Pancreas (tissue), 10 donors: ENCODE measurements at regions not wholly inside any gene's neighbourhood (a gene's known extent, or its start where the extent isn't known, plus 50 kb on each side); places are given as distances from the start of the nearest gene placed in this dataset.
"Not testable (repeated sequence)": the region's sequence is repeated elsewhere in the genome, so short reads cannot be mapped to it uniquely, and the experiment has no call there.

Experiments
- ATAC-seq, 4 donors: fragments of 200-7000 bp; cut with Tn5 transposase; one replicate each; pipeline versions ENCODE4 v1.8.0 to v1.9.1; 2020; ENCODE audit warnings: mild to moderate bottlenecking in 4 of 4, moderate library complexity in 4 of 4
- DNase-seq, 6 donors: peaks; one replicate each; pipeline ENCODE4 v3.0.0-alpha.2; 2020
- FAIRE-seq: peaks from 2 replicates; lab custom pipeline; 2012; peaks lifted over from hg19 to GRCh38; lab: Jason Lieb, UNC
- H3K27ac ChIP-seq, 4 donors: fragments of 200-600 bp; sonication (generic); 1 replicate in 3 of 4; 2 replicates in 1 of 4; pipeline versions ENCODE4 v1.5.0 to v1.8.0; 2020
- H3K27me3 ChIP-seq, 4 donors: fragments of 200-600 bp; one replicate each; pipeline ENCODE4 v1.8.0; 2021
- H3K36me3 ChIP-seq, 3 donors: fragments of 200-600 bp; sonication (generic) in 1 of 3; one replicate each; pipeline versions ENCODE4 v1.5.0 to v1.8.0; 2020 to 2021
- H3K4me1 ChIP-seq, 3 donors: fragments of 200-600 bp; one replicate each; pipeline ENCODE4 v1.8.0; 2021
- H3K4me3 ChIP-seq, 4 donors: fragments of 200-600 bp; sonication (generic) in 2 of 4; one replicate each; pipeline versions ENCODE4 v1.5.0 to v1.8.0; 2020 to 2021
- H3K9me3 ChIP-seq, 4 donors: fragments of 200-600 bp; one replicate each; pipeline ENCODE4 v1.8.0; 2021
- WGBS, 2 donors: extraction: QIAGEN DNeasy Blood & Tissue Kit; methylation state at CpG; one replicate each; pipeline ENCODE4 v1.1.7; 2013; 5-methylcytosine and 5-hydroxymethylcytosine counted together
- intact Hi-C, 3 donors: fragments of 100-400 bp; cut with DNase I; formaldehyde crosslinking; loops; one replicate each; pipeline versions ENCODE4 v1.11.1 to v1.14.2; 2022
- TF ChIP-seq, protein P1 (sequence below), 4 donors: fragments of 200-600 bp; sonication (generic) in 3 of 4; IDR thresholded peaks; one replicate each; pipeline versions ENCODE4 v1.5.0 to v1.8.0; 2021; ENCODE audit warnings: antibody characterized with exemption in 4 of 4
- donor health status: healthy with polysubstance abuse.
- donor health status: DM: no; HTN: no; CAD: no; lungs with moderate emphysema.
- donor health status: DM: no; HTN: no; CAD: no.
- donor health status: control.
- donor health status: control.
- donor health status: Bipolar disorder and iron deficiency.
- donor health status: DM: yes; HTN: yes; CAD: no.
- donor health status: DM: no; HTN: no; CAD: no.
- donor health status: DM: no; HTN: no; CAD: no.
- donor health status: DM: yes; HTN: yes; CAD: no.

DNA sequence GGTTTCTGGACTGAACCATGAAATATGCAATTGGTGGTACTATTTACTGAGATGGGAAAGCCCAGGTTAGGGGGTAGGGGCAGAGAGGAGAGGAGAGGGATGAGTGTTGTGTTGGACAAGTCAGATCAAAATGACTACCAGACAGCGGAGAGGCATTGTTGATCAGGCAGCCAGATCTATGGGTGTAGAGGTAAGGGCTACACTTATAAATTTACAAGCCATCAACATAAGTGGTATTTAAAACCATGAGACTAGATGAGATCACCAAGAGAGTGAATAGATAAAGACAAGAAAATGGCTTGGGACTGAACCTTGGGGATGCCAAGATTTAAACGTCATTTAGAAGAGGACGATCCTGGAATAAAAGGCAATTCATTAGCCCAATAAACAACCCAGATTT lies 123.4 kb downstream of the NXPE2 start:
- Histone ChIP-seq H3K4me1 (no peaks in the 10 kb centered on the region), H3K9me3 (no peaks in the 10 kb centered on the region), H3K27ac (no peak overlapping the region), H3K36me3 (no peaks in the 10 kb centered on the region), H3K4me3 (no peak overlapping the region), H3K27me3 (no peaks in the 10 kb centered on the region)
- DNase-seq (no peak), FAIRE-seq (no peak), ATAC-seq (no peak)
- TF ChIP-seq, protein P1, sequence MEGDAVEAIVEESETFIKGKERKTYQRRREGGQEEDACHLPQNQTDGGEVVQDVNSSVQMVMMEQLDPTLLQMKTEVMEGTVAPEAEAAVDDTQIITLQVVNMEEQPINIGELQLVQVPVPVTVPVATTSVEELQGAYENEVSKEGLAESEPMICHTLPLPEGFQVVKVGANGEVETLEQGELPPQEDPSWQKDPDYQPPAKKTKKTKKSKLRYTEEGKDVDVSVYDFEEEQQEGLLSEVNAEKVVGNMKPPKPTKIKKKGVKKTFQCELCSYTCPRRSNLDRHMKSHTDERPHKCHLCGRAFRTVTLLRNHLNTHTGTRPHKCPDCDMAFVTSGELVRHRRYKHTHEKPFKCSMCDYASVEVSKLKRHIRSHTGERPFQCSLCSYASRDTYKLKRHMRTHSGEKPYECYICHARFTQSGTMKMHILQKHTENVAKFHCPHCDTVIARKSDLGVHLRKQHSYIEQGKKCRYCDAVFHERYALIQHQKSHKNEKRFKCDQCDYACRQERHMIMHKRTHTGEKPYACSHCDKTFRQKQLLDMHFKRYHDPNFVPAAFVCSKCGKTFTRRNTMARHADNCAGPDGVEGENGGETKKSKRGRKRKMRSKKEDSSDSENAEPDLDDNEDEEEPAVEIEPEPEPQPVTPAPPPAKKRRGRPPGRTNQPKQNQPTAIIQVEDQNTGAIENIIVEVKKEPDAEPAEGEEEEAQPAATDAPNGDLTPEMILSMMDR (IDR thresholded peaks at IDR 0.05) = no peak
- intact Hi-C loops = no loop called here
- WGBS, 2 donors = 73 to 84% methylated on average over 3 of the region's 3 CpGs

DNA sequence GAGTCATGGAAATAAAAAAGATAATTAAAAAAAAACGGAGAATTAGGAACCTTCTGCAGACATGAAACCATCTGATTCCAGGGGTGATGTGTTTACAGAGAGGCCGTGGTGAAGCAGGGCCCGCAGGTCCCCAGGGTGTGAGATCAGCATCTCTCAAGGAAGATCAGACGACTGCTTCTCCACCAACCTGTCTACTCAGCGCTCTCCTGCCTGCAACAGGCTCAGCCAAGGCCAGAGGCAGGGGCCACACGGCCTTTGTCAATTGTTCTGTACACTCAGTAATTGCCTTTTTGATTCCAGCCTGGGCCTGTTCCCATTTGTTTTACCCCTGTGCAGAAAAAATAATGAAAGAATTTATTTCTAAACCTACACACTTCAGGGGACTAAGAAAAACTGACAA lies 124.6 kb downstream of the NXPE2 start:
- ATAC-seq = no peak
- no peak for DNase-seq
- Histone ChIP-seq H3K9me3 (no peaks in the 10 kb centered on the region), H3K27ac (no peak overlapping the region), H3K4me1 (no peaks in the 10 kb centered on the region), H3K4me3 (no peak overlapping the region), H3K36me3 (no peaks in the 10 kb centered on the region), H3K27me3 (no peaks in the 10 kb centered on the region)
- TF ChIP-seq, protein P1 (IDR thresholded peaks at IDR 0.05) = no peak
- no peak for FAIRE-seq
- intact Hi-C loops = no loop called here
- 35 to 41% methylated on average over 6 of the region's 6 CpGs for WGBS, 2 donors

DNA sequence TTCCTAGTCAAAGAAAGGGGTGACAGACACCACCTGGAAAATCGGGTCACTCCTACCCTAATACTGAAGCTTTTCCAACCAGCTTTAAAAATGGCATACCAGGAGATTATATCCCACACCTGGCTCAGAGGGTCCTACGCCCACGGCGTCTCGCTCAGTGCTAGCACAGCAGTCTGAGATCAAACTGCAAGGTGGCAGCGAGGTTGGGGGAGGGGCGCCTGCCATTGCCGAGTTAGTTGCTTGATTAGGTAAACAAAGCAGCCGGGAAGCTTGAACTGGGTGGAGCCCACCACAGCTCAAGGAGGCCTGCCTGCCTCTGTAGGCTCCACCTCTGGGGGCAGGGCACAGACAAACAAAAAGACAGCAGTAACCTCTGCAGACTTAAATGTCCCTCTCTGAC lies 127.1 kb downstream of the NXPE2 start:
- H3K4me3 ChIP-seq, H3K27ac ChIP-seq, H3K27me3 ChIP-seq, DNase-seq, FAIRE-seq, H3K9me3 ChIP-seq, H3K4me1 ChIP-seq, intact Hi-C loops, ATAC-seq, H3K36me3 ChIP-seq: not testable (repeated sequence)
- WGBS, 2 donors = 34 to 45% methylated on average over 8 to 9 of the region's 9 CpGs

DNA sequence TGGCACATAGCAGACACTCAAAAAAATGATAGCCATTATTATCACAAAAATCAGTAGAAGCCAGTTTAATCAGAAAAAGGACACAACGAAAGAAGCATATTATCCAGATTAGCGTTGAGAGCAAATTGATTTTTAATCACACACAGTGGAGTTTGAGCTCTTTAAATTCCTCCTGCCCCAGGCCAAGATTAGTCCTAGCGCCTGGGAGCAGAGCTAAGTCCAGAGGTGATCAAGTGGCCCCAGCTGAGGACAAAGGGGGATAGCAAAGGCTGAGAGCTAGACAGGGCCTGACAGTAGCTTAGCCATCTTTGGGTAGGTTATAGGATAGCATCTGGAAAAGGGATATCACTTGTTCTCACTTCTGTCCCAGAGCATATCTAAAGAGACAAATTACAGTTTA lies 133.6 kb downstream of the NXPE2 start:
- intact Hi-C loops = no loop called here
- Histone ChIP-seq H3K4me3 (no peak overlapping the region), H3K27ac (no peak overlapping the region), H3K4me1 (no peaks in the 10 kb centered on the region), H3K36me3 (no peaks in the 10 kb centered on the region), H3K27me3 (no peaks in the 10 kb centered on the region), H3K9me3 (no peaks in the 10 kb centered on the region)
- FAIRE-seq (no peak), DNase-seq (no peak), ATAC-seq (no peak)
- TF ChIP-seq, protein P1 (IDR thresholded peaks at IDR 0.05) = no peak
- WGBS, 2 donors = 50 to 55% methylated on average over 3 of the region's 3 CpGs

DNA sequence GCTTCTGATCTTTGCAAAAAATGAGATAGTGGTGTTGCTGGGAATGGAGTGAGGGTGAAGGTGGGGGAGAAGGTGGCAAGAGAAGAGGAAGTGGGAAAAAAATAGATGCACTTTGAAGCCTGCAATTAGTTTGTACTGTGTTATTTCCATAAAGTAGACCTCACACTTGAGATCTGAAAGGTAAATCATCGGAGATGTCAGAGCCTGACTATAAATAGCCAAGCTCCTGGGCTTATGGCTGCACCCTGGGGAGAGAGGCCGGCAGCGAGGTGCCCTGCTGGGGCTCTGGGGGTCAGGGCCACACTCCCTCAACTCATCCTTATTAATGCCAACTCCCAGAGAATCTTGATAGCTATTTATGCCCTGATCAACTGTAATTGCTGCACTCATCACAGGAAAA lies 134.4 kb downstream of the NXPE2 start:
- WGBS, 2 donors = 48 to 54% methylated on average over 3 of the region's 3 CpGs
- DNase-seq = no peak
- H3K27me3 ChIP-seq = no peaks in the 10 kb centered on the region
- H3K27ac ChIP-seq = no peak overlapping the region
- H3K4me1 ChIP-seq = no peaks in the 10 kb centered on the region
- ATAC-seq = no peak
- intact Hi-C loops = no loop called here
- H3K4me3 ChIP-seq = no peak overlapping the region
- no peak for FAIRE-seq
- no peaks in the 10 kb centered on the region for H3K36me3 ChIP-seq
- TF ChIP-seq, protein P1 (IDR thresholded peaks at IDR 0.05) = no peak
- no peaks in the 10 kb centered on the region for H3K9me3 ChIP-seq
